Suprapubic skin (tissue), 3 donors: ENCODE measurements at regions not wholly inside any gene's neighbourhood (a gene's known extent, or its start where the extent isn't known, plus 50 kb on each side); places are given as distances from the start of the nearest gene placed in this dataset.
"Not testable (repeated sequence)": the region's sequence is repeated elsewhere in the genome, so short reads cannot be mapped to it uniquely, and the experiment has no call there.

Experiments
- CTCF ChIP-seq, 2 donors: fragments of 200-600 bp in 1 of 2; fragments of 450-650 bp in 1 of 2; sonication (generic) in 1 of 2; IDR thresholded peaks; one replicate each; pipeline ENCODE4 v1.5.1; 2016 to 2019; ENCODE audit warnings: antibody characterized with exemption in 2 of 2, mild to moderate bottlenecking in 1 of 2, moderate library complexity in 1 of 2
- POLR2AphosphoS5 ChIP-seq, 3 donors: sonication (generic); formaldehyde crosslinking; IDR thresholded peaks; one replicate each; pipeline ENCODE4 v1.6.1; 2017; ENCODE audit warnings: antibody characterized with exemption in 3 of 3

- not testable (repeated sequence) for TF ChIP-seq CTCF, POLR2AphosphoS5 (IDR thresholded peaks at IDR 0.05)
These were observed 452.6 kb upstream of the CHORDC1 start for GRCh38 chr11:90675496-90675895.
